Daoy (cell line): ENCODE measurements at regions not wholly inside any gene's neighbourhood (a gene's known extent, or its start where the extent isn't known, plus 50 kb on each side); places are given as distances from the start of the nearest gene placed in this dataset.

ENCODE experiments used
- DNase-seq: peaks from one replicate; pipeline ENCODE4 v3.0.0-alpha.2; 2015; ENCODE audit warnings: low read depth

GRCh38 chr9:118938581-118938980, 430.7 kb downstream of the BRINP1 start:
- no peak for DNase-seq

GRCh38 chr9:118940473-118940872, 428.8 kb downstream of the BRINP1 start:
- DNase-seq, result no peak

DNA sequence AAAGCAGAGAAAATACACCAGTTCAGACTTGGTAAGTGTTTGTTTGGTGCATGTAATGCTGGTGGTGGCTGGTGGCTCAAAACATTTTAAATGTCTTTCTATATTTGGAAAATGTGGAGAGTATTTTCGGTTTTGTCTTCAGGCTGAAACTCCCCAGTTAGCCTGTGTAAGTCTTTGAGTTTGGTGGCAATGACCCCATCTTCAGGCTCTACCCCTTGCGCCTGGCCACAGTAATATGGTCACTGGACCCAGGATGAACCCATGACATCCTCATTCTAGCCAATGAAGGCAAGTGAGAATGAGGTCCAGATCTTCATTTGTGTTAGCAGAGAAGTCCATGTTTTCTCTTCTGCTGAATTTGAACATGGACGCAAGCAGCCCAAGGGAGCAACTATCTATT, 422.6 kb downstream of the BRINP1 start:
- DNase-seq, result no peak

DNA sequence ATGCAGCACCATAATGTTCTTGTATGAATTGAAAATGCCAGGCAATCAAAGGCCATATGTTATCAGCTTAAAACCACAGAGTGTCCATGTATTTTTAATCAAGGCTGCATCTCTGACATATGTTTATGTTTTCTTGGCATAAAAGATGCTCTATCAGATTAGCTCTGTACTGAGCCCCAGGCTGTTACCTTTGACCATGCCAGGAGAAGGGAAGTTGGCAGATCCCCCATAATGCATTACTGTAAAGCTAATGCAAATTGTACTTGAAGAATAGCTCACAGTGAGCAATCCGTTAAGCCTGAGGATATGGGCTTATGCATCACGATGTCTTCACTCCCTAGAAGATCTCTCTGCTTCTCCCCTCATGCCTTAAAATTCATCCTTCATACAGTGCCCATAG, 414.4 kb downstream of the BRINP1 start:
- DNase-seq, result no peak

- no peak for DNase-seq
Measured at GRCh38 chr9:118957585-118957984, 411.6 kb downstream of the BRINP1 start.

DNA sequence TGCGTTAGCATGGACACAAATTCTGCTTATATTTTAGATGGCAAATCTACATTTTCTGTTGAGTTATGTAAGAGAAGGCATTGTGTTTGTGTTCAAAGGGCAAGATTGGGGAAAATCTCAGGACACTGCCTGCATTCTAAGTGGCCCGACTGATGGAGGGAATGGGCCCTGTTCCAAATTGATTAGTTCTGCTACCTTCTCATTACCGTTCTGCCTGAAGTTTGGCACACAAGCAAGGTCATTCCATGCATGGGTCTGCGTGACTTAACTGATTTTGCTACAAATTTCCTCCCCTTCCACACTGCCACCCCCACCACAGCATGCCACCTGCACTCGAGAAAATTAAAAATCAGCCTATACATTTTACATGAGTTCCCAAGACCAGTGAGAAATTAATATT, 409.9 kb downstream of the BRINP1 start:
- no peak for DNase-seq

- DNase-seq, result no peak
Measured at GRCh38 chr9:118961857-118962256, 407.4 kb downstream of the BRINP1 start.

- no peak for DNase-seq
Measured at GRCh38 chr9:118962426-118962825, 406.8 kb downstream of the BRINP1 start.

DNA sequence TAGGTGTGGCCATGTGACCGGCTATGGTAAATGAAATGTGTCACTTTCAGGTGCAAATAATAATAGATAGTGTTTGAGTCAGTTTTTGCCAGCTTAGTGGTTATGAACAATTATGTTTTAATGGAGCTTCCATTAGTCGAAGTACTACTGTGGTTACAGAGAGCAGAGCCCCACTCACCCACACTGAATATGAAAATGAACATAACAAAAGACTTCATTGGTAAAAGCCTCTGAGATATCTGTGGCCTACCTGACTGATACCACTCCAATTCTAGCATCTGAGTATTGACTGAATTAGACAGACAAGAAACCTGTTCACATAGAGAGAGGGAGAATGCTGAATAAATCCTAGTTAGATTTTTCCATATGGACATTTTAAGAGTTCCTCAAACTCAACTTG, 405.6 kb downstream of the BRINP1 start:
- no peak for DNase-seq

DNA sequence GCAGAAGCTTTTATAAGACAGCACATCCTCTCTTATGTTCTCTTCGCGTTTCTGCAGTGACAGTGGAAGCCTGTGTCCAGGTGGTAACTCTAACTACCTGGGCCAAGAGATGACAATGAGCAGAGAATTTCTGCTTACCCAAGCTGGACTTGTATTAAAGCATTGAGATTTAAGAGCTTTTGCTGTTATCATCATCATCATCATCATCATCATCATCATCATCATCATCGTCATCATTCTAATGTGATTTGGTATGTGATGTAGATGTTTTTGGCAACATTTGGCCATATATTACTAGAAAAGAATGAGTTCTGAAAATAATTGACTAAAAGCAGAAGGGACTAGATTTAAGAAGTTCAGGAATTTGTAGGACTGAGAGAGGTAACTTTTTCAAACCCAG, 401.3 kb downstream of the BRINP1 start:
- DNase-seq, result no peak

DNA sequence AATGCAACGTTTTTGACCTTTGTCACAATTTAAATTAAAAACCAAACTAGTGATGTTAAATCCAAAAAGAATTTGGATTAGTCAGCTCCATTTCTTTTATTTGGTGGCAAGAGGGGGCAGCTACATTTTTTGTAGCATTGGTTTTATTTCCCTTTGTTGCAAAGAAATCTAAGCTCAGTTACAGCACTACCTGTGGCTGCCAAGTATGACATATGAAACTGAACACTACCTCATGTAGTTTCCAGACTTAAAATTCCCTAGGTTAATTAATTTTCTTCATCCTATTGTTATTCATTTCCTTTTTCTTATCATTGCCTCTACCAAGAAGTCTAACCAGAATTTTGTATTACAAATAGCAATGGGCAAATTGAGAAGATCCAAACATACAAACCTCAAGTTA, 393.5 kb downstream of the BRINP1 start:
- no peak for DNase-seq

- DNase-seq, result no peak
Measured at GRCh38 chr9:118976160-118976559, 393.1 kb downstream of the BRINP1 start.

- DNase-seq, result no peak
Measured at GRCh38 chr9:118984607-118985006, 384.6 kb downstream of the BRINP1 start.

- no peak for DNase-seq
Measured at GRCh38 chr9:118985851-118986250, 383.4 kb downstream of the BRINP1 start.

GRCh38 chr9:118987167-118987566, 382.1 kb downstream of the BRINP1 start:
- DNase-seq, result no peak

DNA sequence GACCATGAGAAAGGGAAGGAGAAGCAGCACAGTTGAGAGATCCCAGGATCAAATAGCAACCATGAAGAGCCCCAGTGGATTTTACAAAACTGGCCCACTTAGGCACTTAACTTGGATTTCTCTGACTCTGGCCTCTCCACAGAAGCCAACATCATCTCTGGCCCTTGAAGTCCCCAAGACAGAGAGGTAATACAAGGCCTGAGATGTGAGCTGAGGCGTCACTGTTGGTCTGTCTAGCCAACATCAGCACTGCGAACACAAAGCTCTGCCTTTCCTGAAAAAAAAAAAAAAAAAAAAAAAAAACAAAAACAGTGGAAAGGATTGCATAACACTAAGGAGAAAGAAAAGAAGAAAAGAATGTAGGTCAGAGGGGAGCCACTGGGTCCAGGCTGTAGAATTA, 378.3 kb downstream of the BRINP1 start:
- no peak for DNase-seq

GRCh38 chr9:118991366-118992285, 377.6 kb downstream of the BRINP1 start:
- no peak for DNase-seq

GRCh38 chr9:118992813-118993794, 376.1 kb downstream of the BRINP1 start:
- DNase-seq, result no peak

GRCh38 chr9:118993965-118994364, 375.3 kb downstream of the BRINP1 start:
- DNase-seq, result no peak

GRCh38 chr9:119002491-119002890, 366.7 kb downstream of the BRINP1 start:
- DNase-seq, result no peak

DNA sequence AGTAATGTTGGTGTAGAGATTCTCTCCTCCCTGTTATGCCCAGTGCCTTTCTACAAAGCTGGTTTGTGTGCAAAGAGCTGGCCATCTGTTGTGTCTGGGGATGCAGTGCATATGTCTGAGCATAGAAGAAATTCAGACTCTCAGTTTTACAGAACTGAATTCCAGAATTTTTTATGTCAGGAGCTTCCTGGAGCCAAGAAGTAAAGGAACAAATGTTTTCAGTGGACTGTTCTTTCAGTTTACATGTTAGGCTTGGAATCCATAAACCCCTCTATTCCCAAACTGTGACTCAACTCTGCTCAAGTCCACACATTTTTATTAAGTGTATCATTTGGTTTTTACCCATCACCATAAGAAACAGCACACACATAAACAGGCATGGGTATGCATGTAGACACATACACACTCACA, 366.0 kb downstream of the BRINP1 start:
- no peak for DNase-seq

DNA sequence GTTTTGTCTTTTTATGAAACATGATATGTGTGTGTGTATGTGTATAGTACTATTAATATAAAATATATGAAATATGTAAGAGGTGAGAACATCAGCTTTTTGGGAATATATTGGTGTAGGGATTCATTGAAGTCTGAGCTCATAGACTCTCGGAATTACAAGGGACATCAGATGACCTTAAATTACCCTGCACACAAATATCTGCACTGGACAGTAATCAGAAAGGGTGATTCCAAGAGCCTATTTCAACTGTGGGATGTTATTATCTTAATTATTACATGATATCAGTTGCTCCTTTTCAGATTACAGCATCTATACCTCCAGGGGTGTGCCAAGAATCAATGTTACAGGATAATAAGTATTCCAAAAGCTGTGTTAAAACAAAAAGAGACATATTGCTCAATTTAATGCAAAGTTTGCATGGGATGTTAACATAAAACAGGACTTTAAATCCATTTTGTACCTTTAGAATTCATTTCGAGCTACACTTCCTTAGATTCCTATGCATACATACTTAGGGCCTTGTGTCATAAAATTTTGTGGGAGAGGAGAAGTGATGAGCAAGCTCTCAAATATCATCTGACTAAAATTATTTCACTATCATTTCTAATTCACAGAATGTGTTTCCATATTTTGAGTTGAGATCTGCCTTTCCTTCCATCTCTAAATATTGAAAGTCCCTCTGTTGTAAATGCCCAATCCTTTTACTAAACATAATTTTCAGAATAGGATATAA, 365.2 kb downstream of the BRINP1 start:
- DNase-seq, result no peak
